A549 (cell line): ENCODE measurements at regions not wholly inside any gene's neighbourhood (a gene's known extent, or its start where the extent isn't known, plus 50 kb on each side); places are given as distances from the start of the nearest gene placed in this dataset.

Experiments used
- ATAC-seq, 2 experiments: fragments of 200-7000 bp in 1 of 2; fragments of >200 bp in 1 of 2; cut with Nextera tagmentation in 1 of 2; cut with Tn5 transposase in 1 of 2; 3 replicates each; pipeline versions ENCODE4 v1.8.0 to v1.9.1; 2018 to 2020; ENCODE audit warnings: mild to moderate bottlenecking in 1 of 2, moderate library complexity in 1 of 2
- CTCF ChIA-PET: fragments of 300-600 bp; sonication (Branson Sonifier 250); formaldehyde crosslinking; extraction: SDS; loops from one replicate; lab custom pipeline; 2021; ENCODE audit warnings: antibody characterized with exemption, inconsistent platforms; lab: Yijun Ruan, JAX
- POLR2A ChIA-PET: fragments of 350-600 bp; formaldehyde crosslinking; extraction: SDS; loops from one replicate; lab custom pipeline; 2021; ENCODE audit warnings: antibody characterized with exemption, inconsistent platforms; lab: Yijun Ruan, JAX
- DNase-seq, 2 experiments: peaks; one replicate each; pipeline versions ENCODE4 v3.0.0 to v3.0.0-alpha.2; 2011 to 2016; ENCODE audit warnings: low read depth in 1 of 2, low spot score in 1 of 2
- FAIRE-seq: peaks from 2 replicates; lab custom pipeline; 2011; peaks lifted over from hg19 to GRCh38; lab: Jason Lieb, UNC
- H3K27ac ChIP-seq, 2 experiments: fragments of >200 bp; sonication (Bioruptor Twin); formaldehyde crosslinking; 3 replicates each; pipeline ENCODE4 v1.5.1; 2016 to 2017
- H3K4me1 ChIP-seq: fragments of >200 bp; sonication (Bioruptor Twin); formaldehyde crosslinking; 3 replicates; pipeline ENCODE4 v1.6.1; 2016
- H3K4me2 ChIP-seq: fragments of >200 bp; sonication (Bioruptor Twin); formaldehyde crosslinking; 3 replicates; pipeline ENCODE4 v1.6.1; 2016
- H3K4me3 ChIP-seq: fragments of >200 bp; sonication (Bioruptor Twin); formaldehyde crosslinking; 3 replicates; pipeline ENCODE4 v1.5.1; 2016
- H3K9me3 ChIP-seq: fragments of >200 bp; sonication (Bioruptor Twin); formaldehyde crosslinking; 3 replicates; pipeline ENCODE4 v1.6.1; 2016
- ATOH8 ChIP-seq: fragments of 250-450 bp; sonication (Bioruptor Pico); IDR thresholded peaks from 2 replicates; pipeline ENCODE4 v1.5.0; 2020; ENCODE audit warnings: low read depth, mild to moderate bottlenecking, moderate library complexity
- CBX2 ChIP-seq: fragments of 200-600 bp; sonication (generic); IDR thresholded peaks from 2 replicates; pipeline ENCODE4 v1.6.1; 2016; ENCODE audit warnings: low read depth, mild to moderate bottlenecking, borderline replicate concordance
- CBX8 ChIP-seq: fragments of 200-600 bp; sonication (generic); IDR thresholded peaks from 2 replicates; pipeline ENCODE4 v1.6.1; 2016
- CHD4 ChIP-seq: fragments of 200-600 bp; sonication (generic); IDR thresholded peaks from 2 replicates; pipeline ENCODE4 v1.6.1; 2016; ENCODE audit warnings: antibody characterized with exemption, mild to moderate bottlenecking, borderline replicate concordance
- EHF ChIP-seq: fragments of 250-450 bp; sonication (Bioruptor Pico); IDR thresholded peaks from 2 replicates; pipeline ENCODE4 v1.5.0; 2020; ENCODE audit warnings: mild to moderate bottlenecking
- EHMT2 ChIP-seq: fragments of 200-600 bp; sonication (generic); IDR thresholded peaks from 2 replicates; pipeline ENCODE4 v1.6.1; 2016; ENCODE audit warnings: antibody characterized with exemption, low read depth, mild to moderate bottlenecking, moderate library complexity
- ESRRA ChIP-seq: fragments of 150-350 bp; IDR thresholded peaks from 2 replicates; pipeline ENCODE4 v1.6.1; 2014; ENCODE audit warnings: mild to moderate bottlenecking, low read length, borderline replicate concordance
- FOSB ChIP-seq: fragments of 250-450 bp; sonication (Bioruptor Pico); IDR thresholded peaks from 2 replicates; pipeline ENCODE4 v1.5.0; 2020; ENCODE audit warnings: mild to moderate bottlenecking, moderate library complexity
- HDAC2 ChIP-seq: fragments of 200-600 bp; sonication (generic); IDR thresholded peaks from 2 replicates; pipeline ENCODE4 v1.6.1; 2016
- HEYL ChIP-seq: fragments of 250-450 bp; sonication (Bioruptor Pico); IDR thresholded peaks from 2 replicates; pipeline ENCODE4 v1.8.0; 2021; ENCODE audit warnings: mild to moderate bottlenecking, moderate library complexity
- HOXB13 ChIP-seq: fragments of 250-450 bp; sonication (Bioruptor Pico); IDR thresholded peaks from 2 replicates; pipeline ENCODE4 v1.5.0; 2020; ENCODE audit warnings: low read depth, mild to moderate bottlenecking, moderate library complexity
- JUN ChIP-seq, 2 experiments: fragments of >200 bp; sonication (Bioruptor Twin); formaldehyde crosslinking; IDR thresholded peaks; 2 replicates in 1 of 2; 3 replicates in 1 of 2; pipeline ENCODE4 v1.6.1; 2016 to 2017
- MAFK ChIP-seq: fragments of 450-650 bp; IDR thresholded peaks from 2 replicates; pipeline ENCODE4 v1.6.1; 2014; ENCODE audit not compliant: partially characterized antibody
- MAX ChIP-seq: IDR thresholded peaks from 2 replicates; pipeline ENCODE4 v1.6.1; 2012
- MYC ChIP-seq: IDR thresholded peaks from 2 replicates; pipeline ENCODE4 v1.6.1; 2012; ENCODE audit warnings: mild to moderate bottlenecking, inconsistent platforms, low read length, improper control_type of control experiment, borderline replicate concordance
- NFE2L2 ChIP-seq: fragments of 150-350 bp; conservative IDR thresholded peaks from 2 replicates; pipeline ENCODE4 v1.6.1; 2014; ENCODE audit warnings: low read length
- NPAS2 ChIP-seq: fragments of 250-450 bp; sonication (Bioruptor Pico); IDR thresholded peaks from 2 replicates; pipeline ENCODE4 v1.8.0; 2022; ENCODE audit warnings: mild to moderate bottlenecking, moderate library complexity, borderline replicate concordance
- NR3C1 ChIP-seq: fragments of >200 bp; sonication (Bioruptor Twin); formaldehyde crosslinking; IDR thresholded peaks from 3 replicates; pipeline ENCODE4 v1.6.1; 2017
- PHF8 ChIP-seq: fragments of 200-600 bp; sonication (generic); IDR thresholded peaks from 2 replicates; pipeline ENCODE4 v1.6.1; 2016; ENCODE audit warnings: low read depth, mild to moderate bottlenecking, antibody characterized with exemption, moderate library complexity, borderline replicate concordance
- POLR2A ChIP-seq: IDR thresholded peaks from 2 replicates; pipeline ENCODE4 v1.6.1; 2012; ENCODE audit warnings: mild to moderate bottlenecking, low read length
- POLR2AphosphoS2 ChIP-seq: conservative IDR thresholded peaks from 2 replicates; pipeline ENCODE4 v1.6.1; 2012; ENCODE audit warnings: low read length, improper control_type of control experiment, inconsistent platforms
- RCOR1 ChIP-seq: fragments of 150-350 bp; IDR thresholded peaks from 2 replicates; pipeline ENCODE4 v1.6.1; 2014; ENCODE audit warnings: antibody characterized with exemption, low read length, low read depth
- RNF2 ChIP-seq: fragments of 200-600 bp; sonication (generic); IDR thresholded peaks from 2 replicates; pipeline ENCODE4 v1.6.1; 2016; ENCODE audit warnings: low read depth, mild to moderate bottlenecking, antibody characterized with exemption, moderate library complexity, borderline replicate concordance
- SREBF2 ChIP-seq: fragments of 450-650 bp; IDR thresholded peaks from 2 replicates; pipeline ENCODE4 v1.6.1; 2014; ENCODE audit warnings: mild to moderate bottlenecking, moderate library complexity
- TFCP2L1 ChIP-seq: fragments of 250-450 bp; sonication (Bioruptor Pico); IDR thresholded peaks from 2 replicates; pipeline ENCODE4 v1.5.0; 2021; ENCODE audit warnings: mild to moderate bottlenecking
- TP53 ChIP-seq: fragments of 250-450 bp; sonication (Bioruptor Pico); IDR thresholded peaks from 2 replicates; pipeline ENCODE4 v1.5.0; 2021; ENCODE audit warnings: mild to moderate bottlenecking, moderate library complexity
- ZFP36 ChIP-seq: fragments of 450-650 bp; IDR thresholded peaks from 2 replicates; pipeline ENCODE4 v1.6.1; 2014; ENCODE audit warnings: borderline replicate concordance; ENCODE audit not compliant: partially characterized antibody
- ZSCAN20 ChIP-seq: fragments of 250-450 bp; sonication (Bioruptor Pico); IDR thresholded peaks from 2 replicates; pipeline ENCODE4 v1.8.0; 2022; ENCODE audit warnings: mild to moderate bottlenecking, moderate library complexity
- WGBS: methylation state at CpG from one replicate; pipeline ENCODE4 v1.1.6; 2017; ENCODE audit errors: missing lambda C conversion rate; 5-methylcytosine and 5-hydroxymethylcytosine counted together
- TF ChIP-seq, protein P1 (sequence below): fragments of >200 bp; sonication (Bioruptor Twin); formaldehyde crosslinking; IDR thresholded peaks from 2 replicates; pipeline ENCODE4 v1.6.1; 2016
- TF ChIP-seq, protein P2 (sequence below): fragments of 450-650 bp; IDR thresholded peaks from 2 replicates; pipeline ENCODE4 v1.6.1; 2014; ENCODE audit warnings: antibody characterized with exemption
- TF ChIP-seq, protein P3 (sequence below): IDR thresholded peaks from 2 replicates; pipeline ENCODE4 v1.6.1; 2012
- TF ChIP-seq, protein P4 (sequence below): fragments of >200 bp; sonication (Bioruptor Twin); formaldehyde crosslinking; IDR thresholded peaks from 3 replicates; pipeline ENCODE4 v1.6.1; 2016

DNA sequence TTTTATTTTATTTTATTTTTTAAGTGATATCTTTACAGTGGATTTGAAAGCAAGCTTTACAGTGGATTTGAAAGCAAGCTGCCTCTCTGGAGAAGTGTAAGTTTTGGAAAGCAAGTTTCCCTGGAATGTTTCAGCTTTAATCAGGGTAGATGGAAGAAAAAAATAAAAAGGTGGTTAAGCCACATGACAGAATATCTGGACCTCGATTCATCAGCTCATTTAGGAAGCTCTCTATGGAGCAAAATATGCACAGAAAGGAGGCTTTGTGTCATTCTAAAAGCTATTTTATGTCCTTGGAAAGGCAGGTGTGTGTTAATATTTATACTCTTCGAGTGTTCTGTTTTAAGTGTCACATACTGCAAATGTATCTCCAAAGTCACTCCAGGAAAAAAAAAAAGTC, 409.2 kb upstream of the KLF4 start:
- FAIRE-seq (no peak), ATAC-seq (no peak), DNase-seq (no peak)
- POLR2A ChIA-PET, result no interaction called here
- H3K4me1 ChIP-seq, result no peaks in the 10 kb centered on the region
- no peak overlapping the region for H3K4me2 ChIP-seq
- CTCF ChIA-PET, result interaction anchor here (0.6 to 0.8 kb wide), 3 partner anchors 56 to 412 kb away, joined by 3 to 4 read pairs (median 3); no protein-coding TSS in a partner anchor
- no peaks in the 10 kb centered on the region for H3K9me3 ChIP-seq
- 30% methylated on average over 2 of the region's 2 CpGs for WGBS
- TF ChIP-seq FOSB (CRISPR knock-in tag), result no peak
- TF ChIP-seq CBX8, result no peak
- no peak for TF ChIP-seq MAX
- no peak for TF ChIP-seq NFE2L2
- TF ChIP-seq, protein P1, sequence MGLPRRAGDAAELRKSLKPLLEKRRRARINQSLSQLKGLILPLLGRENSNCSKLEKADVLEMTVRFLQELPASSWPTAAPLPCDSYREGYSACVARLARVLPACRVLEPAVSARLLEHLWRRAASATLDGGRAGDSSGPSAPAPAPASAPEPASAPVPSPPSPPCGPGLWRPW, result no peak
- TF ChIP-seq HOXB13 (CRISPR knock-in tag), result no peak
- no peak for TF ChIP-seq SREBF2
- TF ChIP-seq, protein P2, sequence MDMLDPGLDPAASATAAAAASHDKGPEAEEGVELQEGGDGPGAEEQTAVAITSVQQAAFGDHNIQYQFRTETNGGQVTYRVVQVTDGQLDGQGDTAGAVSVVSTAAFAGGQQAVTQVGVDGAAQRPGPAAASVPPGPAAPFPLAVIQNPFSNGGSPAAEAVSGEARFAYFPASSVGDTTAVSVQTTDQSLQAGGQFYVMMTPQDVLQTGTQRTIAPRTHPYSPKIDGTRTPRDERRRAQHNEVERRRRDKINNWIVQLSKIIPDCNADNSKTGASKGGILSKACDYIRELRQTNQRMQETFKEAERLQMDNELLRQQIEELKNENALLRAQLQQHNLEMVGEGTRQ, result no peak
- H3K27ac ChIP-seq, result no peak overlapping the region
- H3K4me3 ChIP-seq, result no peak overlapping the region

GRCh38 chr9:107896544-107896943, 407.0 kb upstream of the KLF4 start:
- H3K4me1 ChIP-seq, result no peaks in the 10 kb centered on the region
- FAIRE-seq, result no peak
- WGBS, result 88% methylated on average over 1 of the region's 1 CpG

GRCh38 chr9:107895501-107896001, 406.0 kb upstream of the KLF4 start:
- Histone ChIP-seq H3K4me3 (no peak overlapping the region), H3K4me2 (no peak overlapping the region), H3K4me1 (no peaks in the 10 kb centered on the region), H3K27ac (no peak overlapping the region), H3K9me3 (no peaks in the 10 kb centered on the region)
- FAIRE-seq (no peak), DNase-seq (no peak), ATAC-seq (no peak)
- TF ChIP-seq, protein P3, sequence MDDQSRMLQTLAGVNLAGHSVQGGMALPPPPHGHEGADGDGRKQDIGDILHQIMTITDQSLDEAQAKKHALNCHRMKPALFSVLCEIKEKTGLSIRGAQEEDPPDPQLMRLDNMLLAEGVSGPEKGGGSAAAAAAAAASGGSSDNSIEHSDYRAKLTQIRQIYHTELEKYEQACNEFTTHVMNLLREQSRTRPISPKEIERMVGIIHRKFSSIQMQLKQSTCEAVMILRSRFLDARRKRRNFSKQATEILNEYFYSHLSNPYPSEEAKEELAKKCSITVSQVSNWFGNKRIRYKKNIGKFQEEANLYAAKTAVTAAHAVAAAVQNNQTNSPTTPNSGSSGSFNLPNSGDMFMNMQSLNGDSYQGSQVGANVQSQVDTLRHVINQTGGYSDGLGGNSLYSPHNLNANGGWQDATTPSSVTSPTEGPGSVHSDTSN, result no peak
- TF ChIP-seq ZSCAN20 (CRISPR knock-in tag), result no peak
- TF ChIP-seq TP53 (CRISPR knock-in tag), result no peak
- TF ChIP-seq, protein P4, sequence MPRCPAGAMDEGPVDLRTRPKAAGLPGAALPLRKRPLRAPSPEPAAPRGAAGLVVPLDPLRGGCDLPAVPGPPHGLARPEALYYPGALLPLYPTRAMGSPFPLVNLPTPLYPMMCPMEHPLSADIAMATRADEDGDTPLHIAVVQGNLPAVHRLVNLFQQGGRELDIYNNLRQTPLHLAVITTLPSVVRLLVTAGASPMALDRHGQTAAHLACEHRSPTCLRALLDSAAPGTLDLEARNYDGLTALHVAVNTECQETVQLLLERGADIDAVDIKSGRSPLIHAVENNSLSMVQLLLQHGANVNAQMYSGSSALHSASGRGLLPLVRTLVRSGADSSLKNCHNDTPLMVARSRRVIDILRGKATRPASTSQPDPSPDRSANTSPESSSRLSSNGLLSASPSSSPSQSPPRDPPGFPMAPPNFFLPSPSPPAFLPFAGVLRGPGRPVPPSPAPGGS, result no peak
- no peak for TF ChIP-seq POLR2AphosphoS2
- no peak for TF ChIP-seq HEYL (CRISPR knock-in tag)
- no peak for TF ChIP-seq ESRRA
- TF ChIP-seq CHD4, result no peak
- TF ChIP-seq RCOR1, result no peak
- TF ChIP-seq NPAS2, result no peak
- TF ChIP-seq EHMT2, result no peak
- no peak for TF ChIP-seq CBX2
- TF ChIP-seq HDAC2, result no peak
- no peak for TF ChIP-seq POLR2A
- TF ChIP-seq NR3C1, result no peak
- TF ChIP-seq CBX8, result no peak
- TF ChIP-seq ZFP36, result no peak
- no peak for TF ChIP-seq SREBF2
- no peak for TF ChIP-seq JUN (IDR thresholded peaks at IDR 0.05)
- TF ChIP-seq PHF8, result no peak
- POLR2A ChIA-PET, result no interaction called here
- CTCF ChIA-PET, result no interaction called here
- WGBS, result 71% methylated on average over 8 of the region's 8 CpGs

More at GRCh38 chr9:107896544-107896943, 407.0 kb upstream of the KLF4 start:
- no peak overlapping the region for H3K4me3 ChIP-seq
- no peak for ATAC-seq
- H3K9me3 ChIP-seq, result no peaks in the 10 kb centered on the region
- TF ChIP-seq EHF, result no peak
- TF ChIP-seq TFCP2L1, result no peak
- no peak for TF ChIP-seq ATOH8 (CRISPR knock-in tag)
- TF ChIP-seq RNF2, result no peak
- no peak for TF ChIP-seq ZFP36
- no peak for TF ChIP-seq MYC
- TF ChIP-seq MAFK, result no peak
- H3K27ac ChIP-seq, result no peak overlapping the region
- ChIA-PET POLR2A (no interaction called here), CTCF (interaction anchor here (1.1 kb wide), 1 partner anchor 431 kb away, joined by 3 read pairs; no protein-coding TSS in a partner anchor)
- no peak overlapping the region for H3K4me2 ChIP-seq
- DNase-seq, result no peak
